NCI-H1092 (cell line): ENCODE measurements at regions not wholly inside any gene's neighbourhood (a gene's known extent, or its start where the extent isn't known, plus 50 kb on each side); places are given as distances from the start of the nearest gene placed in this dataset.
"Not testable (repeated sequence)": the region's sequence is repeated elsewhere in the genome, so short reads cannot be mapped to it uniquely, and the experiment has no call there.

Source experiments
- DNase-seq: peaks from one replicate; lab custom pipeline; 2025; lab: John Stamatoyannopoulos, UW

- no peak for DNase-seq
These were observed 747.4 kb upstream of the NECTIN3 start for GRCh38 chr3:110324171-110324705.

DNA sequence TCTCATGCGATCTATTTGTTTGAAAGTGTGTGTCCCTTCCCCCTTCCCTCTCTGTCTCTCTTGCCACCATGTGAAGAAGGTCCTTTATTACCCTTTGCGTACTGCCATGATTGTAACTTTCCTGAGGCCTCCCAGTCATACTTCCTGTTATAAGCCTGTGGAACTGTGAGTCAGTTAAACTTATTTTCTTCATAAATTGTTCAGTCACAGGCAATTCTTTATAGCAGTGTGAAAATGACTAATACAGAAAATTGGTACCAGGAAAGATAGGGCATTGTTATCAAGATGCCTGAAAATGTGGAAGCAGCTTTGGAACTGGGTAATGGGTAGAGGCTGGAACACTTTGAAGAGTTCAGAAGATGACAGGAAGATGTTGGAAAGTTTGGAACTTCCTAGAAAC lies 743.7 kb upstream of the NECTIN3 start:
- no peak for DNase-seq

- not testable (repeated sequence) for DNase-seq
These were observed 740.1 kb upstream of the NECTIN3 start for GRCh38 chr3:110331562-110331961.

- DNase-seq, result no peak
These were observed 739.0 kb upstream of the NECTIN3 start for GRCh38 chr3:110332629-110333028.

- no peak for DNase-seq
These were observed 730.6 kb upstream of the NECTIN3 start for GRCh38 chr3:110341047-110341446.

DNA sequence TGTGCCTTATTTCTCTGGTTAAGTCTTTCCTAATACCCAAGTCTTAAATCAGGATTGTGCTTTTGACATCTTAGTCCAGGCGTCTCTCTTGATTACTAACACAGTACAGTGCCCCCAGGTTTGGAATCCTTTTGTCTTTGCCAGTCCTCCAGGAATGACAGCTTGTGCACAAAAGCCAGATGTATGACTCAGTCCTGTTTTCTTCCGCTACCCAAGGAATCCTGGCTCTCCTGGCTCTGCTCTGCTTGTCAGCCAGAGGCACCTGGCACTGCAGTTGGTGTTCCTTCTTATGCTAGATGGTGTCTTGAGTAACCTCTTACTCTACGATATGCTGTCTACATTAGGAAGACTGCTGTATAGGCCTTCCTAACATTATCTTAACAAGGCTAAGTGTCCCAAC lies 728.2 kb upstream of the NECTIN3 start:
- DNase-seq, result no peak

- DNase-seq, result no peak
These were observed 727.7 kb upstream of the NECTIN3 start for GRCh38 chr3:110343945-110344344.

- no peak for DNase-seq
These were observed 727.1 kb upstream of the NECTIN3 start for GRCh38 chr3:110344487-110344886.

DNA sequence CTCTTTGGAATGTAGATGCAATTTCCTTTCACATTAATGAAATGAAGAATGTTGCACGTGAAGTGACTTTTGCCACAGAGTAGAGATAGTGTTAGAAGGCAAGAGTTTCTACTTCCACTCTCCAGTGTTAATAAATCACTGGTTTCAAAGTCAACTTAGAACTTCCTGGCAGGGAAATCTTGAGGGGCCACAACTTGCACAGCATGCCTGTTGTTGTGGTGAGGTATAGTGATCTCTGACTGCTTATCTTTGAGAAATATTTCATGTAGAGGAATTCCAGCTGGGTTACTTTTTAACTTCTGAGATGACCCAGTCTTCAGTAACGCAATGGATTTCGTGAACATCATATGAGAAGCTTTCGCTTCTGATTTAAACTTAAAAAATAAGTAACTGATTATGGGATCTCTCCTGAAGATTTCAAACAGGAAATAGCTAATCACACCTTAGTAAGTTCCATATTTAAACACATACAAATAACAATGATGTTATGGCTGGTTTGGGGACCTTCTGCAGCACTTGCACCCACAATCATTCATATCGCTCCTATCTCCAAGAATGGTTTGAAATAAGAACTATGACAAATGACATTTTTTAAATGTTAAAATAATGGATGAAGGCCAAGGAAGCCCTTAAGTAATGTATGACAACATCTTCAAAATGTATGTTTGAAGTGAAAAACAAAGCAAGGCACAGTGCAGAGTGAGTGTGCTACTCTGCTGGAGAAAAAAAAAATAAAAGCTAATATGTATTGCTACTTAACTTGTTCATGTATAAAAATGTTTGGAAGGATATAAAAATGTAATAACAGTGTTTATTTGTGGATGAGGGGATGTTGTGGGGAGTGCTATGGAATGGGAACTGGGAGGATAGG lies 726.5 kb upstream of the NECTIN3 start:
- DNase-seq, result no peak

- DNase-seq, result no peak
These were observed 722.3 kb upstream of the NECTIN3 start for GRCh38 chr3:110349295-110349694.

GRCh38 chr3:110352841-110353604 lies 718.6 kb upstream of the NECTIN3 start:
- no peak for DNase-seq

DNA sequence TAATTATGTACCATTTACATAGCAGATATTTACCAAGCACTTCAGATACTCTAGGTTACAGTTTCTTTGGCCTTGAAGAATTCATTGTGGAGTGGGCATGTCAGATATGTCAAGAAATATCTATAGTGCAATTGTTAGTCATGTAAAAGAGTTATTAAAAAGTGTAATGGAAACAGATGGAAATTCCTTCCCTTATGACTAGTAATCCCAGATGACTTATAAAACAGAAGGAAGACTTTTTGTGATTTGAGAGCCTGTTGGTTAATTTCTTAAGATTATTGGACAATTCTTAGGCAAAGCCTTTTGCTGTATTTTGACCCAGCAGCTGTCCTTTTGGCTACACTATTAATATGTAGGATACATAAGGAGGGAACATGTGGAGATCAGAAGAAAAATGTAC lies 708.9 kb upstream of the NECTIN3 start:
- DNase-seq, result no peak

GRCh38 chr3:110367289-110367688 lies 704.3 kb upstream of the NECTIN3 start:
- not testable (repeated sequence) for DNase-seq

GRCh38 chr3:110375751-110376518 lies 695.7 kb upstream of the NECTIN3 start:
- no peak for DNase-seq

DNA sequence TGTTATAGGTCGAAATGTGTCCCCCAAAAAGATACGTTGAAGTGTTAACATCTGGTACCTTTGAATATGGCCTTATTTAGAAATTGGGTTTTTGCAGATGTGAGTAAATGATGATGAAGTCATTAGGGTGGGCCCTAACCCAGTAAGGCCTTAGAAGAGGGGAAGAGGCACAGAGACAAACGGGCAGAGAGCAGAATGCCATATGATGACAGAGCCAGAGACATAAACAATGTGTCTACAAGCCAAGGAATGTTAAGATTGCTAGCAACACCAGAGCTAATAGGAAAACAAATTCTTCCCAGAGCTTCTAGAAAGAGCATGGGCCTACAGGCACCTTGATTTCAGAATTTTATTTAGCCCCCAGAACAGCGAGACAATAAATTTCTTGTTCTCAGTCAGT lies 693.1 kb upstream of the NECTIN3 start:
- no peak for DNase-seq

DNA sequence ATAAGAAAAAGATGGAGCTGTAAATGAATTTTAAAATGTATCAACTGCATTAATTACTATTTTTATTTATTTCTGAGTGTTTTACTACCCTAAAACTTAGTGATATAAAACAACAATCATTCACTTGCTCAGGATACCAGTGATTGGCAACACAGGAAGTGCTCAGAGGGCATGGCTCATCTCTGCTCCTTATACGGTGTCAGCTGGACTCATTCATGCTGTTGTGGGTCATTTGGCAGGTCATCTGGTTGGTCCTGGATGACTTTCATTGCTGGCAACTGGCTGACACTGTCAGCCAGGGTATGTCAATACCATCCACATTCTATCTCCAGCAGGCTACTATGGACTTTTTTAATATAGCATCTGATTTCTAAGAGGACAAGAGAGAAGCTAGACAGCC lies 689.6 kb upstream of the NECTIN3 start:
- no peak for DNase-seq

- DNase-seq, result no peak
These were observed 688.3 kb upstream of the NECTIN3 start for GRCh38 chr3:110383356-110383755.

- DNase-seq, result no peak
These were observed 687.0 kb upstream of the NECTIN3 start for GRCh38 chr3:110384601-110385000.

GRCh38 chr3:110389005-110389404 lies 682.6 kb upstream of the NECTIN3 start:
- DNase-seq, result no peak

DNA sequence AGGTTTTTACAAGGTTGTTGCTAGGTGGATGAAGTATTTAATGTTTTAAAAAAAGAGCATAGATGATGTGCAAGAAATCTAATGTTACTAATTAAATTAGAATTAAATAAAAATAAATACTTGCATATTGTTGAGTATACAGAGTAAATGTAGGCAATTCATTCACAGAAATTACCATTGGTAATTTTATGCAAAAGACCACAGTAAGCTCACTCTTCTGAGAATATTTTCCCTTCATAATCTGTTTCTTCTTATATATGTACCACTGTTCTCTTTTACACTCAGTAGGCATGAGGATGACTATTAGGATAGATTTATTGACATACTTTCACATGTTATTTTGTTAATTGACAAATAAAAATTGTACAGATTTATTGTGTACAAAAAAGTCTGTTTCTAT lies 681.2 kb upstream of the NECTIN3 start:
- no peak for DNase-seq

DNA sequence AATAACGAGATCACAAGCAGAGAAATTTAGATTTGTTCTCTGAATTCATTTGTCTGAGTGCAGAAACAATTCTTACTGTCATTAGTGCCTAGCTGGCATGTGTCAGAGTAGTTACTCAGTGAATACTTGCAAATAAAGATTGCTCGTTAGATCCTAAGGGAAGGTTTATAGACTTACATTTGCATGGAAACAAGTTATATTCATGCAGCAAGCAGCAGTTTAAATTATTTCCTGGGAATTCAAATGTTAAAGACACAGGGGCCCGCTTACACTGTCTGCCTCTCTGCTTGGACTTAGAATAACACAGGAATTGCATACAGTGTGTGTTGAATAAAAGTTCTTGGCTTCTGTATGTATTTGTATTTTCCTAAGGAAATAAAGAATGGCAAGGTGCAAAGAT lies 680.6 kb upstream of the NECTIN3 start:
- no peak for DNase-seq
